Upper lobe of left lung (tissue), 4 donors: ENCODE measurements at regions not wholly inside any gene's neighbourhood (a gene's known extent, or its start where the extent isn't known, plus 50 kb on each side); places are given as distances from the start of the nearest gene placed in this dataset.

Source experiments
- EP300 ChIP-seq, 4 donors: sonication (generic); formaldehyde crosslinking; IDR thresholded peaks; one replicate each; pipeline ENCODE4 v1.5.1; 2017; ENCODE audit warnings: antibody characterized with exemption in 4 of 4, control low read depth in 2 of 4
- TF ChIP-seq, protein P1 (sequence below), 6 experiments: fragments of 450-650 bp in 4 of 6; fragments of 200-600 bp in 2 of 6; sonication (generic) in 2 of 6; IDR thresholded peaks; one replicate each; pipeline ENCODE4 v1.5.1; 2016 to 2019; ENCODE audit warnings: antibody characterized with exemption in 6 of 6

DNA sequence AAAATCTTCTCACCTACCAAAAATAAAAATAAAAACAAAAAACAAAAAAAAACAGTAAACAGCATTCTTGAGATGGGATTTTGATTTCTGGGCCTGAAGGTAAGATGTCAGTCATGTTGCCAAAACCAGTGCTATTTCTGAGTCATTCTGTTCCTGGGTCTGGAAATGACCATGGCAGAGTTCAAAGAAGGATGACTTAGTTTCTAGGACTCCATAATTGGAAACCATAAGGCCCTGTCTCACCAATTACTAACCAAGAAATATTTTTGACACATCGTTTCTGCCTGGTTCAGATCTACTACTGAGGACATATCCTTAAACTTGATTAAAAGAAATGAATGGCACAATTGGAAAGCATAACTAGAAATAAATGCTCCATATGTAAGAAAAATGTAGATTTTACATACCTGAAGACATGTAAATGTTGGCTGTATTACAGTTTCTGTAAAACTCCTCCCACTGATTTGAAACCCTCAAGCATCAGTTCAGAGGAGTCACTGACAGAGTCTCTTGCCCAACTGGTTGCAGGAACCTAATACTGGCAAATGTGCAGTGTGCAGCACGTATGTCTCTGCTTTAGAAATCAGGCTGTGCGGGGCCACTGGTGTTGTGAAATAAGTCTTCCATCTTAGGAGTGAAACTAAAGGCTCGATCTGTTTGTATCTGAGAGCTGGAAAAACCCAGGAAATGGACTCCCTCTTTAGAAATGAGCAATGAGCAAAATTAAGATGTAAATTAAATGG, 84.8 kb upstream of the EGR2 start:
- no peak for TF ChIP-seq EP300 (IDR thresholded peaks at IDR 0.05)
- TF ChIP-seq, protein P1, sequence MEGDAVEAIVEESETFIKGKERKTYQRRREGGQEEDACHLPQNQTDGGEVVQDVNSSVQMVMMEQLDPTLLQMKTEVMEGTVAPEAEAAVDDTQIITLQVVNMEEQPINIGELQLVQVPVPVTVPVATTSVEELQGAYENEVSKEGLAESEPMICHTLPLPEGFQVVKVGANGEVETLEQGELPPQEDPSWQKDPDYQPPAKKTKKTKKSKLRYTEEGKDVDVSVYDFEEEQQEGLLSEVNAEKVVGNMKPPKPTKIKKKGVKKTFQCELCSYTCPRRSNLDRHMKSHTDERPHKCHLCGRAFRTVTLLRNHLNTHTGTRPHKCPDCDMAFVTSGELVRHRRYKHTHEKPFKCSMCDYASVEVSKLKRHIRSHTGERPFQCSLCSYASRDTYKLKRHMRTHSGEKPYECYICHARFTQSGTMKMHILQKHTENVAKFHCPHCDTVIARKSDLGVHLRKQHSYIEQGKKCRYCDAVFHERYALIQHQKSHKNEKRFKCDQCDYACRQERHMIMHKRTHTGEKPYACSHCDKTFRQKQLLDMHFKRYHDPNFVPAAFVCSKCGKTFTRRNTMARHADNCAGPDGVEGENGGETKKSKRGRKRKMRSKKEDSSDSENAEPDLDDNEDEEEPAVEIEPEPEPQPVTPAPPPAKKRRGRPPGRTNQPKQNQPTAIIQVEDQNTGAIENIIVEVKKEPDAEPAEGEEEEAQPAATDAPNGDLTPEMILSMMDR (IDR thresholded peaks at IDR 0.05): no peak
